ENCODE measurements at regions not wholly inside any gene's neighbourhood (a gene's known extent, or its start where the extent isn't known, plus 50 kb on each side); places are given as distances from the start of the nearest gene placed in this dataset.

DNA sequence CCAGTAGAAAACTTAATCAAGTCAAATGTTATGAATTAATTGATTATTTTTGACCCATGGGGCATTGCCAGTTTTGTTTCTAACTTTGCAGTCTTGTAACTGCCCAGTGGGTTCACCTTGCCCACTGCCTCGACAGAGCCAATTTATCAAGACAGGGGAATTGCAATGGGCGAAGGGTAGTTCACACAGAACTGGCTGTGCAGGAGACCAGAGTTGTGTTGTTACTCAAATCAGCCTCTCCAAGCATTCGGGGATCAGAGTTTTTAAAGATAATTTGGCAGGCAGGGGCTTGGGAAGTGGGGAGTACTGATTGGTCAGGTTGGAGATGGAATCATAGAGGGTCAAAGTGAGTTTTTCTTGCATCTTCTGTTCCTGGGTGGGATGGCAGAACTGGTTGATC lies 168.5 kb upstream of the COPS8 start:
- no peak for TF ChIP-seq EZH2 (IDR thresholded peaks at IDR 0.05; ENCODE audit: borderline replicate concordance, insufficient read depth, low read length, poor library complexity, severe bottlenecking)
- TF ChIP-seq, protein P1, sequence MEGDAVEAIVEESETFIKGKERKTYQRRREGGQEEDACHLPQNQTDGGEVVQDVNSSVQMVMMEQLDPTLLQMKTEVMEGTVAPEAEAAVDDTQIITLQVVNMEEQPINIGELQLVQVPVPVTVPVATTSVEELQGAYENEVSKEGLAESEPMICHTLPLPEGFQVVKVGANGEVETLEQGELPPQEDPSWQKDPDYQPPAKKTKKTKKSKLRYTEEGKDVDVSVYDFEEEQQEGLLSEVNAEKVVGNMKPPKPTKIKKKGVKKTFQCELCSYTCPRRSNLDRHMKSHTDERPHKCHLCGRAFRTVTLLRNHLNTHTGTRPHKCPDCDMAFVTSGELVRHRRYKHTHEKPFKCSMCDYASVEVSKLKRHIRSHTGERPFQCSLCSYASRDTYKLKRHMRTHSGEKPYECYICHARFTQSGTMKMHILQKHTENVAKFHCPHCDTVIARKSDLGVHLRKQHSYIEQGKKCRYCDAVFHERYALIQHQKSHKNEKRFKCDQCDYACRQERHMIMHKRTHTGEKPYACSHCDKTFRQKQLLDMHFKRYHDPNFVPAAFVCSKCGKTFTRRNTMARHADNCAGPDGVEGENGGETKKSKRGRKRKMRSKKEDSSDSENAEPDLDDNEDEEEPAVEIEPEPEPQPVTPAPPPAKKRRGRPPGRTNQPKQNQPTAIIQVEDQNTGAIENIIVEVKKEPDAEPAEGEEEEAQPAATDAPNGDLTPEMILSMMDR (IDR thresholded peaks at IDR 0.05; ENCODE audit: poor library complexity, severe bottlenecking): no peak
- TF ChIP-seq MXI1 (conservative IDR thresholded peaks at IDR 0.05; ENCODE audit: poor library complexity, severe bottlenecking): no peak
- no peak for TF ChIP-seq POLR2AphosphoS5 (IDR thresholded peaks at IDR 0.05)
- no peak for TF ChIP-seq TAF1 (IDR thresholded peaks at IDR 0.05; ENCODE audit: low read depth)
- no peak for TF ChIP-seq EP300 (conservative IDR thresholded peaks at IDR 0.05; ENCODE audit: poor library complexity, severe bottlenecking)
- no peak for TF ChIP-seq RAD21 (conservative IDR thresholded peaks at IDR 0.05)
- TF ChIP-seq, protein P2, sequence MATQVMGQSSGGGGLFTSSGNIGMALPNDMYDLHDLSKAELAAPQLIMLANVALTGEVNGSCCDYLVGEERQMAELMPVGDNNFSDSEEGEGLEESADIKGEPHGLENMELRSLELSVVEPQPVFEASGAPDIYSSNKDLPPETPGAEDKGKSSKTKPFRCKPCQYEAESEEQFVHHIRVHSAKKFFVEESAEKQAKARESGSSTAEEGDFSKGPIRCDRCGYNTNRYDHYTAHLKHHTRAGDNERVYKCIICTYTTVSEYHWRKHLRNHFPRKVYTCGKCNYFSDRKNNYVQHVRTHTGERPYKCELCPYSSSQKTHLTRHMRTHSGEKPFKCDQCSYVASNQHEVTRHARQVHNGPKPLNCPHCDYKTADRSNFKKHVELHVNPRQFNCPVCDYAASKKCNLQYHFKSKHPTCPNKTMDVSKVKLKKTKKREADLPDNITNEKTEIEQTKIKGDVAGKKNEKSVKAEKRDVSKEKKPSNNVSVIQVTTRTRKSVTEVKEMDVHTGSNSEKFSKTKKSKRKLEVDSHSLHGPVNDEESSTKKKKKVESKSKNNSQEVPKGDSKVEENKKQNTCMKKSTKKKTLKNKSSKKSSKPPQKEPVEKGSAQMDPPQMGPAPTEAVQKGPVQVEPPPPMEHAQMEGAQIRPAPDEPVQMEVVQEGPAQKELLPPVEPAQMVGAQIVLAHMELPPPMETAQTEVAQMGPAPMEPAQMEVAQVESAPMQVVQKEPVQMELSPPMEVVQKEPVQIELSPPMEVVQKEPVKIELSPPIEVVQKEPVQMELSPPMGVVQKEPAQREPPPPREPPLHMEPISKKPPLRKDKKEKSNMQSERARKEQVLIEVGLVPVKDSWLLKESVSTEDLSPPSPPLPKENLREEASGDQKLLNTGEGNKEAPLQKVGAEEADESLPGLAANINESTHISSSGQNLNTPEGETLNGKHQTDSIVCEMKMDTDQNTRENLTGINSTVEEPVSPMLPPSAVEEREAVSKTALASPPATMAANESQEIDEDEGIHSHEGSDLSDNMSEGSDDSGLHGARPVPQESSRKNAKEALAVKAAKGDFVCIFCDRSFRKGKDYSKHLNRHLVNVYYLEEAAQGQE (IDR thresholded peaks at IDR 0.05; ENCODE audit: borderline replicate concordance): no peak
- no peak for TF ChIP-seq SMC3 (conservative IDR thresholded peaks at IDR 0.05; ENCODE audit: poor library complexity)

Measured in neural cell (in vitro differentiated cells).